Tibial nerve (tissue), 4 donors: ENCODE measurements at regions not wholly inside any gene's neighbourhood (a gene's known extent, or its start where the extent isn't known, plus 50 kb on each side); places are given as distances from the start of the nearest gene placed in this dataset.

Source experiments
- DNase-seq, 2 donors: peaks; one replicate each; pipeline ENCODE4 v3.0.0-alpha.2; 2019; ENCODE audit warnings: low spot score in 2 of 2
- H3K27ac ChIP-seq, 4 donors: fragments of 200-600 bp; sonication (generic) in 3 of 4; one replicate each; pipeline ENCODE4 v1.5.1; 2017 to 2019; ENCODE audit warnings: mild to moderate bottlenecking in 1 of 4
- H3K27me3 ChIP-seq, 2 donors: fragments of 200-600 bp; sonication (generic) in 1 of 2; one replicate each; pipeline versions ENCODE4 v1.5.1 to v1.6.0; 2017 to 2019
- H3K36me3 ChIP-seq, 3 donors: fragments of 200-600 bp; sonication (generic); one replicate each; pipeline ENCODE4 v1.5.1; 2018 to 2019
- H3K4me1 ChIP-seq, 4 donors: fragments of 200-600 bp; sonication (generic) in 3 of 4; one replicate each; pipeline ENCODE4 v1.5.1; 2017 to 2019
- H3K4me3 ChIP-seq, 4 donors: fragments of 200-600 bp; sonication (generic) in 3 of 4; one replicate each; pipeline ENCODE4 v1.5.1; 2017 to 2019; ENCODE audit warnings: mild to moderate bottlenecking in 1 of 4, moderate library complexity in 1 of 4
- H3K9me3 ChIP-seq, 4 donors: fragments of 200-600 bp; sonication (generic) in 3 of 4; one replicate each; pipeline ENCODE4 v1.5.1; 2017 to 2019
- CTCF ChIP-seq, 5 experiments: fragments of 200-600 bp in 3 of 5; fragments of 450-650 bp in 2 of 5; sonication (generic) in 3 of 5; IDR thresholded peaks; one replicate each; pipeline ENCODE4 v1.5.1; 2016 to 2019; ENCODE audit warnings: antibody characterized with exemption in 5 of 5, mild to moderate bottlenecking in 3 of 5, moderate library complexity in 2 of 5
- EP300 ChIP-seq, 2 donors: sonication (generic); formaldehyde crosslinking; IDR thresholded peaks; one replicate each; pipeline ENCODE4 v1.6.1; 2017; ENCODE audit warnings: antibody characterized with exemption in 2 of 2, mild to moderate bottlenecking in 1 of 2
- POLR2A ChIP-seq, 2 donors: fragments of 450-650 bp; IDR thresholded peaks; one replicate each; pipeline ENCODE4 v1.6.1; 2017; ENCODE audit warnings: antibody characterized with exemption in 2 of 2, mild to moderate bottlenecking in 2 of 2, moderate library complexity in 2 of 2
- WGBS, 2 donors: methylation state at CpG; one replicate each; pipeline ENCODE4 v1.1.5; 2018; 5-methylcytosine and 5-hydroxymethylcytosine counted together

DNA sequence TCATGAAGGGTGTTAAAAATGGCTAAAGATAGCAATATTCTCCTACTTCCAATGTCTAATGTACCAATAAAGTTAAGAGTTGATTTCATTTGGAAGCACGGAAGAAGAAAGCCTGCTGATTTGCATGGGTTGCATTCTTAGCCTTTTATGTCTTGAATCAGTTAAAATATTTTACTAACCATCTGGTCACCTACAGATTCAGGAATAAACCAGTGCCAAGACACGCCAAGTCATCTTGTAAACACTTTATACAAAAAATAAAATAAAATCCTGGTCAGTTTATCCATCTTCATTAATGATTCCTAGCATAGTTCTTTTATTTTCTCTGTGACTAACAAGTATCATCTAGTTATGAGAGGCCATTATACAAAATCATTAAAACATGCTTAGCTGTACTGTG lies 1031.6 kb upstream of the WWC1 start:
- H3K4me1 ChIP-seq: no peaks in the 10 kb centered on the region
- 86 to 88% methylated on average over 2 of the region's 2 CpGs for WGBS, 2 donors
- no peaks in the 10 kb centered on the region for H3K27me3 ChIP-seq
- DNase-seq: no peak
- H3K4me3 ChIP-seq: no peak overlapping the region
- H3K9me3 ChIP-seq: no peaks in the 10 kb centered on the region
- H3K27ac ChIP-seq: no peak overlapping the region
- no peaks in the 10 kb centered on the region for H3K36me3 ChIP-seq
- TF ChIP-seq EP300 (IDR thresholded peaks at IDR 0.05) (no peak), CTCF (IDR thresholded peaks at IDR 0.05) (no peak), POLR2A (IDR thresholded peaks at IDR 0.05) (no peak)

GRCh38 chr5:167261309-167262100 lies 1029.9 kb upstream of the WWC1 start:
- no peaks in the 10 kb centered on the region for H3K9me3 ChIP-seq
- no peak overlapping the region for H3K4me3 ChIP-seq
- H3K27ac ChIP-seq: no peak overlapping the region
- H3K36me3 ChIP-seq: no peaks in the 10 kb centered on the region
- WGBS, 2 donors: 82 to 83% methylated on average over 3 of the region's 3 CpGs
- no peaks in the 10 kb centered on the region for H3K4me1 ChIP-seq
- TF ChIP-seq POLR2A (IDR thresholded peaks at IDR 0.05): no peak
- no peak for TF ChIP-seq CTCF (IDR thresholded peaks at IDR 0.05)
- TF ChIP-seq EP300 (IDR thresholded peaks at IDR 0.05): no peak
- DNase-seq: no peak
- H3K27me3 ChIP-seq: no peaks in the 10 kb centered on the region

GRCh38 chr5:167263185-167263584 lies 1028.3 kb upstream of the WWC1 start:
- no peaks in the 10 kb centered on the region for H3K4me1 ChIP-seq
- no peak overlapping the region for H3K4me3 ChIP-seq
- H3K27ac ChIP-seq: no peak overlapping the region
- WGBS, 2 donors: 63 to 71% methylated on average over 4 of the region's 4 CpGs
- no peaks in the 10 kb centered on the region for H3K9me3 ChIP-seq
- H3K27me3 ChIP-seq: no peaks in the 10 kb centered on the region
- no peak for DNase-seq
- no peaks in the 10 kb centered on the region for H3K36me3 ChIP-seq
- no peak for TF ChIP-seq POLR2A (IDR thresholded peaks at IDR 0.05)
- TF ChIP-seq EP300 (IDR thresholded peaks at IDR 0.05): no peak
- no peak for TF ChIP-seq CTCF (IDR thresholded peaks at IDR 0.05)

DNA sequence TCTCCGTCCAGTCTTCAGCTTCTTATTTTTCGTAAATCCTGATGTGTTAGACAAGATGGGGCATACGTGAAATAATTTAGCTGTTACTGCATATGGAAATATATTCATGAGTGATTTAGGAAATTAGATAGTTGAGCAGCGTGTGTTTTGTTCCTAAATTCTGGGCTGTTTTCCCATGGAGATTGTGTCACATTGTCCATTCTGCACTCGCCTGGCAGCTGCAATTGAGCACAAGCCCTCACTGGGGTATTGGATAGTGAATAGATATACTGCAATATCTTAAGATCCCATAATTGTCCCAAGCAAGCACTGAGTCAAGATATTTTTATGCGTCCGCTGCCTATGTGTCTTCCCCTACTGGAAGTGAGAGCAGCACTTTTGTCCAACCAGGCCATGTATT lies 1027.1 kb upstream of the WWC1 start:
- Histone ChIP-seq H3K36me3 (no peaks in the 10 kb centered on the region), H3K27me3 (no peaks in the 10 kb centered on the region), H3K4me1 (no peaks in the 10 kb centered on the region), H3K4me3 (no peak overlapping the region), H3K9me3 (no peaks in the 10 kb centered on the region), H3K27ac (no peak overlapping the region)
- 84 to 92% methylated on average over 7 of the region's 7 CpGs for WGBS, 2 donors
- TF ChIP-seq CTCF (IDR thresholded peaks at IDR 0.05): no peak
- TF ChIP-seq EP300 (IDR thresholded peaks at IDR 0.05): no peak
- DNase-seq: no peak

DNA sequence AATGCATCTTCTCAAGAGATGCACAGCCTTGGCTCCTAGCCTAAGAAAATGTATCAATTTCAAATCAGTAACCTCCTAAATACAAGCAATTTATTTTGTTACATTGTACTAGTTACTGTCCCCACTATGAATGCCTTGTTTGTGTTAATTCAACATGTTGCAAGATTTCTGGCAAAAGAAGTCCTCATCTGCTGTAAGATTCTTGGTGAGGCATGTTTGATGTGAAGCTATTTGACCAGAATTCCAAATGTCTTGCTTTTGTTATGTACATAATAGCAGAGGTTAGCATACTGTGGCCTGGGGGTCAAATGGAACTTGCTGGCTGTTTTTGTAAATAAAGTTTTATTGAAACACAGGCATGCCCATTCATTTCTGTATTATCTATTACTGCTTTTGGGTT lies 1023.1 kb upstream of the WWC1 start:
- TF ChIP-seq POLR2A (IDR thresholded peaks at IDR 0.05) (no peak), CTCF (IDR thresholded peaks at IDR 0.05) (no peak), EP300 (IDR thresholded peaks at IDR 0.05) (no peak)
- no peak for DNase-seq
- no peaks in the 10 kb centered on the region for H3K36me3 ChIP-seq
- H3K4me1 ChIP-seq: no peaks in the 10 kb centered on the region
- no peaks in the 10 kb centered on the region for H3K27me3 ChIP-seq
- H3K27ac ChIP-seq: no peak overlapping the region
- no peaks in the 10 kb centered on the region for H3K9me3 ChIP-seq
- H3K4me3 ChIP-seq: no peak overlapping the region
